H1 (cell line): ENCODE measurements at regions not wholly inside any gene's neighbourhood (a gene's known extent, or its start where the extent isn't known, plus 50 kb on each side); places are given as distances from the start of the nearest gene placed in this dataset.

ENCODE experiments used
- CHD1 ChIP-seq: IDR thresholded peaks from 2 replicates; pipeline ENCODE4 v1.6.1; 2012; ENCODE audit warnings: low read depth, low read length, improper control_type of control experiment
- CTCF ChIP-seq, 3 experiments: IDR thresholded peaks; 1 replicate in 2 of 3; 2 replicates in 1 of 3; pipeline versions ENCODE4 v1.5.1 to v1.6.1; 2011; ENCODE audit warnings: low read length in 3 of 3, mild to moderate bottlenecking in 3 of 3, inconsistent platforms in 2 of 3, low read depth in 1 of 3, moderate library complexity in 1 of 3; ENCODE audit not compliant: insufficient read depth in 1 of 3; ENCODE audit errors: control extremely low read depth in 1 of 3
- EZH2 ChIP-seq: fragments of 200-600 bp; sonication (generic); IDR thresholded peaks from 2 replicates; pipeline ENCODE4 v1.7.1; 2012; ENCODE audit warnings: low read depth, mild to moderate bottlenecking, moderate library complexity, low read length, inconsistent platforms; ENCODE audit not compliant: severe bottlenecking
- HDAC2 ChIP-seq, 2 experiments: fragments of 300-600 bp in 1 of 2; sonication (generic) in 1 of 2; IDR thresholded peaks; 2 replicates each; pipeline ENCODE4 v1.6.1; 2011 to 2012; ENCODE audit warnings: low read depth in 2 of 2, low read length in 2 of 2, mild to moderate bottlenecking in 2 of 2, moderate library complexity in 2 of 2, borderline replicate concordance in 1 of 2, inconsistent platforms in 1 of 2
- MAX ChIP-seq: IDR thresholded peaks from 2 replicates; pipeline ENCODE4 v1.6.1; 2012; ENCODE audit warnings: inconsistent platforms
- POLR2A ChIP-seq, 2 experiments: IDR thresholded peaks; 1 replicate in 1 of 2; 2 replicates in 1 of 2; pipeline ENCODE4 v1.6.1; 2011; ENCODE audit warnings: low read depth in 2 of 2, low read length in 2 of 2, mild to moderate bottlenecking in 2 of 2; ENCODE audit errors: control extremely low read depth in 1 of 2
- RBBP5 ChIP-seq: IDR thresholded peaks from 2 replicates; pipeline ENCODE4 v1.7.1; 2012; ENCODE audit warnings: low read depth, mild to moderate bottlenecking, inconsistent platforms, low read length, moderate library complexity, borderline replicate concordance
- YY1 ChIP-seq: IDR thresholded peaks from 2 replicates; pipeline ENCODE4 v1.6.1; 2011; ENCODE audit warnings: low read depth, mild to moderate bottlenecking, low read length

- TF ChIP-seq CTCF (IDR thresholded peaks at IDR 0.05; ENCODE audit: control extremely low read depth in 1 of 3, insufficient read depth in 1 of 3, low read depth in 1 of 3, low read length in 3 of 3): no peak
- no peak for TF ChIP-seq POLR2A (IDR thresholded peaks at IDR 0.05; ENCODE audit: control extremely low read depth in 1 of 2, low read depth in 2 of 2, low read length in 2 of 2)
- no peak for TF ChIP-seq MAX
- TF ChIP-seq YY1: no peak
- TF ChIP-seq CHD1: no peak
- TF ChIP-seq RBBP5: no peak
- TF ChIP-seq HDAC2 (IDR thresholded peaks at IDR 0.05; ENCODE audit: borderline replicate concordance in 1 of 2, low read depth in 2 of 2, low read length in 2 of 2): no peak
- no peak for TF ChIP-seq EZH2
Observed at GRCh38 chr6:23655525-23655924, 470.5 kb upstream of the NRSN1 start.
